Adrenal gland (tissue), 9 donors: ENCODE measurements at regions not wholly inside any gene's neighbourhood (a gene's known extent, or its start where the extent isn't known, plus 50 kb on each side); places are given as distances from the start of the nearest gene placed in this dataset.
"Not testable (repeated sequence)": the region's sequence is repeated elsewhere in the genome, so short reads cannot be mapped to it uniquely, and the experiment has no call there.

Experiments used
- DNase-seq, 7 donors: peaks; one replicate each; pipeline ENCODE4 v3.0.0-alpha.2; 2019 to 2020
- H3K27ac ChIP-seq, 5 donors: fragments of 200-600 bp; sonication (generic) in 4 of 5; 1 replicate in 3 of 5; 2 replicates in 2 of 5; pipeline versions ENCODE4 v1.5.1 to v1.8.0; 2016 to 2020; ENCODE audit warnings: mild to moderate bottlenecking in 1 of 5
- H3K27me3 ChIP-seq: fragments of 200-600 bp; 2 replicates; pipeline ENCODE4 v1.8.0; 2021
- H3K36me3 ChIP-seq, 2 donors: fragments of 200-600 bp; replicated peaks in 1 of 2; 1 replicate in 1 of 2; 2 replicates in 1 of 2; pipeline versions ENCODE4 v1.5.1 to v1.8.0; 2018 to 2022
- H3K4me1 ChIP-seq, 2 donors: fragments of 200-600 bp; replicated peaks in 1 of 2; 1 replicate in 1 of 2; 2 replicates in 1 of 2; pipeline versions ENCODE4 v1.5.1 to v1.8.0; 2018 to 2021
- H3K4me3 ChIP-seq, 4 donors: fragments of 200-600 bp; sonication (generic) in 3 of 4; one replicate each; pipeline ENCODE4 v1.5.1; 2016 to 2018
- H3K9me3 ChIP-seq, 3 donors: fragments of 200-600 bp; sonication (generic) in 1 of 3; replicated peaks in 1 of 3; 1 replicate in 2 of 3; 2 replicates in 1 of 3; pipeline versions ENCODE4 v1.5.1 to v1.8.0; 2016 to 2021
- POLR2A ChIP-seq, 2 donors: fragments of 450-650 bp; IDR thresholded peaks; one replicate each; pipeline ENCODE4 v1.6.1; 2017; ENCODE audit warnings: antibody characterized with exemption in 2 of 2, mild to moderate bottlenecking in 2 of 2, moderate library complexity in 1 of 2
- WGBS, 4 donors: extraction: QIAGEN DNeasy Blood & Tissue Kit in 2 of 4; methylation state at CpG; one replicate each; pipeline versions ENCODE4 v1.1.5 to v1.1.7; 2013 to 2017; 5-methylcytosine and 5-hydroxymethylcytosine counted together
- intact Hi-C, 2 donors: fragments of 100-400 bp; cut with DNase I; formaldehyde crosslinking; loops; one replicate each; pipeline versions ENCODE4 v1.14.1 to v1.15.0; 2022 to 2023
- TF ChIP-seq, protein P1 (sequence below), 6 experiments: fragments of 450-650 bp in 4 of 6; fragments of 200-600 bp in 2 of 6; sonication (generic) in 1 of 6; IDR thresholded peaks; 1 replicate in 5 of 6; 2 replicates in 1 of 6; pipeline versions ENCODE4 v1.5.1 to v1.8.0; 2016 to 2021; ENCODE audit warnings: antibody characterized with exemption in 6 of 6, mild to moderate bottlenecking in 2 of 6, moderate library complexity in 1 of 6
- donor health status: healthy with polysubstance abuse.
- donor health status: Bipolar disorder and iron deficiency.
- donor health status: DM: yes; HTN: yes; CAD: no.
- donor health status: DM: no; HTN: no; CAD: no.
- donor health status: DM: no; HTN: no; CAD: no.

DNA sequence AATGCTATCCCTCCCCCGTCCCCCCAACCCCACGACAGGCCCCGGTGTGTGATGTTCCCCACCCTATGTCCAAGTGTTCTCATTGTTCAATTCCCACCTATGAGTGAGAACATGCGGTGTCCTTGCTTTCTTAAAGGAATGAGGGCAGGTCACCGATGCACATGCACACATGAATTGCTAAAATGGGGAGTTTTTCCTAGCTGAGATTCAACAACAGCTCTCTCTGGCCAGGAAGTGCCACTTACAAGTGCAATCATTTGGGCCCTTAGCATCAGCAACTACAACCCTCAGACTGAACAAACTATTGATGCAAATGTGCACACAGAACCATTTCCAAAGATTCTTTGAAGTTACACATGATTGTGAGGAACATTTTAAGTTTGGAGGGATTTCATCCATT, 95.7 kb upstream of the IQCM start:
- no peaks in the 10 kb centered on the region for H3K4me1 ChIP-seq
- no peak overlapping the region for H3K4me3 ChIP-seq
- no peaks in the 10 kb centered on the region for H3K27me3 ChIP-seq
- H3K36me3 ChIP-seq: no peaks in the 10 kb centered on the region
- TF ChIP-seq POLR2A (IDR thresholded peaks at IDR 0.05): no peak
- TF ChIP-seq, protein P1, sequence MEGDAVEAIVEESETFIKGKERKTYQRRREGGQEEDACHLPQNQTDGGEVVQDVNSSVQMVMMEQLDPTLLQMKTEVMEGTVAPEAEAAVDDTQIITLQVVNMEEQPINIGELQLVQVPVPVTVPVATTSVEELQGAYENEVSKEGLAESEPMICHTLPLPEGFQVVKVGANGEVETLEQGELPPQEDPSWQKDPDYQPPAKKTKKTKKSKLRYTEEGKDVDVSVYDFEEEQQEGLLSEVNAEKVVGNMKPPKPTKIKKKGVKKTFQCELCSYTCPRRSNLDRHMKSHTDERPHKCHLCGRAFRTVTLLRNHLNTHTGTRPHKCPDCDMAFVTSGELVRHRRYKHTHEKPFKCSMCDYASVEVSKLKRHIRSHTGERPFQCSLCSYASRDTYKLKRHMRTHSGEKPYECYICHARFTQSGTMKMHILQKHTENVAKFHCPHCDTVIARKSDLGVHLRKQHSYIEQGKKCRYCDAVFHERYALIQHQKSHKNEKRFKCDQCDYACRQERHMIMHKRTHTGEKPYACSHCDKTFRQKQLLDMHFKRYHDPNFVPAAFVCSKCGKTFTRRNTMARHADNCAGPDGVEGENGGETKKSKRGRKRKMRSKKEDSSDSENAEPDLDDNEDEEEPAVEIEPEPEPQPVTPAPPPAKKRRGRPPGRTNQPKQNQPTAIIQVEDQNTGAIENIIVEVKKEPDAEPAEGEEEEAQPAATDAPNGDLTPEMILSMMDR (IDR thresholded peaks at IDR 0.05): no peak
- WGBS, 4 donors: 75 to 93% (median 84%) methylated on average over 5 of the region's 5 CpGs
- no peak for DNase-seq
- H3K27ac ChIP-seq: no peak overlapping the region
- intact Hi-C loops: no loop called here
- H3K9me3 ChIP-seq: peaks cover 0 to 9% (median 0%) of the 10 kb centered on the region in 3 donors

DNA sequence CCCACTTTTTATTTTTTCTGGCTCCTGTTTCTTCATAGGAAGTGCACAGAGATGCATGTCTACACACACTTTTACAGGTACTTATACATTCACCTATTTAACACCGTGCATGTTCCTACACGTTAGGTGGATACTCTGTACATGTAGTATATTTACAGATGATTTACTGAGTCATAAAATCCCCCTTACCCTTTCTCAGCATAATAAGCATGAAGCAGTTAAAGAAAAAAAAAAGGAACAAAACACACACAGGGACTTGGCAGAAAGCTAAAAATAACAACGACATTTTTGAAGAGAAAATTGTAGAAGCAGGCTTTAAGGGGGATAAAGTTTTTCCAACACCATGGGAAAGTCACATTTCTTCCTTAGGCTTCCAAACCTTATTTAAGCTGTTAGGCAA, 96.4 kb upstream of the IQCM start:
- DNase-seq: no peak
- 24 to 53% (median 34%) methylated on average over 3 of the region's 3 CpGs for WGBS, 4 donors
- Histone ChIP-seq H3K4me3 (no peak overlapping the region), H3K36me3 (no peaks in the 10 kb centered on the region), H3K9me3 (peaks cover 0 to 9% (median 0%) of the 10 kb centered on the region in 3 donors), H3K4me1 (no peaks in the 10 kb centered on the region), H3K27ac (no peak overlapping the region), H3K27me3 (no peaks in the 10 kb centered on the region)
- intact Hi-C loops: no loop called here
- TF ChIP-seq, protein P1 (IDR thresholded peaks at IDR 0.05): no peak
- TF ChIP-seq POLR2A (IDR thresholded peaks at IDR 0.05): no peak

DNA sequence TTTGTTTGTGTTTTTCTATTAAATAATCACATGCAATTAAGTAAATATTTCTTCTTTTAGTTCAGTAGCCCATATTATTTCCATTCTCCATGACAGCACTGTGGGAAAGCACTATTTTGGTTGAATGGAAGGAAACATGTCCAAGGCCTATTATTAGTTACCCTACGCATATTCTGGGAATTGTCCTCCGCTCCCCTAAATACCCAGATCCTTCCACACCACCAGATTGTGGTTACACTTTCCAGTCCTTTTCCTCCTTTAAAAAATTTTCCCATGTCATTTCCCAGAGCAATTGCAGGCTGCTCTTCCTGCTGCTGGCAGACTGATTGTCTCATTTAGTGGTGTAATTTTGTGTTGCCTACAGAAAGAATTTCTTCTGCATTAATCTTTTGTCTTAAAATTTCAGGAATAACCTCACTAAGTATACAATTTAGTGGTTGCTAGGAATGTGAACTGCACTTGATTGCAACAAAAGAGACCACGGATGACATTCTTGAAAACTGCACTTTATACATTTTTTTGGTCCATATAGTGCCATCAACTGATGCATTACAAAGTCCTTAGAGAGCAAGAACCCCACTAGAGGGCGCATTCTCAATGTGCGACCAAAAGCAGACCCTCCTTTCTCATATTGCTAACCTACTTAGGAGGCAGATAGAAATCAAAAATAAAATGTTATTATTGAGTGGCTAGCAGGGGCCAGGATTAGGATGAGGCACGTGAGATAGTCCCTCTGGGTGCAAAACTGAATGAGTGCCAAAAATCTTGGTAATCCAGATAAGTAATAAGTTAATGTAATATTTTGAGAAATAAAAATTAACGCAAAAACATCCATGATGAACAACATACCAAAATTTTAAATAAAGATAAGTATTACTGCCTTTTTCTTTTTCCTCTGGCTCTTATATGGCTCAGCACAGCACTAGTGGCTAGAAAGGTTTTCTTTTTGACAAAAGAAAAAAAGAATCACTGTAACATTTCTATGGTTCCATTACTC, 98.8 kb upstream of the IQCM start:
- Histone ChIP-seq H3K9me3 (no peaks in the 10 kb centered on the region), H3K4me3 (no peak overlapping the region), H3K27ac (no peak overlapping the region), H3K27me3 (no peaks in the 10 kb centered on the region), H3K36me3 (no peaks in the 10 kb centered on the region), H3K4me1 (no peaks in the 10 kb centered on the region)
- intact Hi-C loops: no loop called here
- WGBS, 4 donors: 37 to 47% (median 41%) methylated on average over 7 of the region's 7 CpGs
- peak in 5 of 7 donors; percentile 10 to 42 (median 21) for DNase-seq
- TF ChIP-seq POLR2A (IDR thresholded peaks at IDR 0.05): no peak
- TF ChIP-seq, protein P1 (IDR thresholded peaks at IDR 0.05): peak; percentile 13 to 55 (median 24)

DNA sequence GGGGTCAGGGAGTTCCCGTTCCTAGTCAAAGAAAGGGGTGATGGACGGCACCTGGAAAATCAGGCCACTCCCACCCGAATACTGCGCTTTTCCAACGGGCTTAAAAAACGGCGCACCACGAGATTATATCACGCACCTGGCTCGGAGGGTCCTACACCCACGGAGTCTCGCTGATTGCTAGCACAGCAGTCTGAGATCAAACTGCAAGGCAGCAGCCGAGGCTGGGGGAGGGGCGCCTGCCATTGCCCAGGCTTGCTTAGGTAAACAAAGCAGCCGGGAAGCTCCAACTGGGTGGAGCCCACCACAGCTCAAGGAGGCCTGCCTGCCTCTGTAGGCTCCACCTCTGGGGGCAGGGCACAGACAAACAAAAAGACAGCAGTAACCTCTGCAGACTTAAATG, 100.1 kb upstream of the IQCM start:
- intact Hi-C loops, H3K4me3 ChIP-seq, H3K4me1 ChIP-seq, H3K27me3 ChIP-seq, H3K27ac ChIP-seq, H3K36me3 ChIP-seq, DNase-seq, H3K9me3 ChIP-seq: not testable (repeated sequence)
- 72 to 80% (median 75%) methylated on average over 12 to 15 of the region's 15 CpGs for WGBS, 4 donors
